Endothelial cell of umbilical vein (primary cell): ENCODE measurements at regions not wholly inside any gene's neighbourhood (a gene's known extent, or its start where the extent isn't known, plus 50 kb on each side); places are given as distances from the start of the nearest gene placed in this dataset.

Source experiments
- BruUV-seq: library from RNA; stranded (reverse); fragments of 400-500 nt; replicated peaks from 2 replicates; lab custom pipeline; 2021; lab: Mats Ljungman, UMichigan
- CTCF ChIA-PET: fragments of 300-600, 350-600 bp; sonication (Branson Sonifier 250); formaldehyde crosslinking; loops from one replicate; lab custom pipeline; 2021; ENCODE audit warnings: antibody characterized with exemption, inconsistent platforms; lab: Charles Lee
- POLR2A ChIA-PET: fragments of 300-600, 350-600 bp; sonication (Branson Sonifier 250); formaldehyde crosslinking; loops from one replicate; lab custom pipeline; 2021; ENCODE audit warnings: antibody characterized with exemption, inconsistent platforms; lab: Charles Lee
- DNase-seq: peaks from one replicate; pipeline ENCODE4 v3.0.0-alpha.2; 2011; ENCODE audit warnings: low read depth, low spot score
- FAIRE-seq: peaks from 2 replicates; lab custom pipeline; 2011; peaks lifted over from hg19 to GRCh38; lab: Jason Lieb, UNC
- H2AFZ ChIP-seq: 2 replicates; pipeline ENCODE4 v1.6.0; 2012; ENCODE audit warnings: low read depth, low read length, control low read depth, inconsistent platforms
- H3K27ac ChIP-seq: 2 replicates; pipeline ENCODE4 v1.5.1; 2011; ENCODE audit warnings: low read depth, mild to moderate bottlenecking, control low read depth, low read length, moderate library complexity; ENCODE audit not compliant: insufficient read depth
- H3K27me3 ChIP-seq, 2 experiments: 2 replicates each; pipeline versions ENCODE4 v1.6.0 to v1.6.1; 2011; ENCODE audit warnings: low read length in 2 of 2, mixed read lengths in 1 of 2; ENCODE audit not compliant: control insufficient read depth in 2 of 2, insufficient read depth in 2 of 2
- H3K36me3 ChIP-seq, 2 experiments: 2 replicates in 1 of 2; 3 replicates in 1 of 2; pipeline ENCODE4 v1.5.1; 2011; ENCODE audit warnings: low read length in 2 of 2, mild to moderate bottlenecking in 1 of 2, moderate library complexity in 1 of 2; ENCODE audit not compliant: control insufficient read depth in 2 of 2, insufficient read depth in 2 of 2; ENCODE audit errors: extremely low read depth in 1 of 2
- H3K4me1 ChIP-seq: 3 replicates; pipeline ENCODE4 v1.5.1; 2011; ENCODE audit warnings: mild to moderate bottlenecking, low read length; ENCODE audit not compliant: control insufficient read depth, insufficient read depth; ENCODE audit errors: extremely low read depth
- H3K4me2 ChIP-seq: 2 replicates; pipeline ENCODE4 v1.6.1; 2011; ENCODE audit warnings: low read length, control low read depth, mixed read lengths; ENCODE audit not compliant: insufficient read depth
- H3K4me3 ChIP-seq, 3 experiments: fragments of 200-600 bp in 1 of 3; sonication (generic), shearing (Covaris generic) in 1 of 3; replicated peaks in 1 of 3; 2 replicates each; pipeline ENCODE4 v1.5.1; 2011 to 2016; ENCODE audit warnings: control low read depth in 3 of 3, low read length in 3 of 3, mild to moderate bottlenecking in 2 of 3, inconsistent platforms in 1 of 3, low read depth in 1 of 3, moderate library complexity in 1 of 3; ENCODE audit not compliant: insufficient read depth in 1 of 3
- H3K79me2 ChIP-seq: 2 replicates; pipeline ENCODE4 v1.6.0; 2012; ENCODE audit warnings: low read length, inconsistent platforms; ENCODE audit not compliant: control insufficient read depth, insufficient read depth
- H3K9ac ChIP-seq: replicated peaks from 2 replicates; pipeline ENCODE3; 2011; ENCODE audit warnings: low read length, control low read depth; ENCODE audit not compliant: insufficient read depth; ENCODE audit errors: extremely low read depth
- H3K9me1 ChIP-seq: replicated peaks from 3 replicates; pipeline ENCODE4 v1.6.0; 2011; ENCODE audit warnings: mild to moderate bottlenecking, low read length; ENCODE audit not compliant: control insufficient read depth, insufficient read depth; ENCODE audit errors: extremely low read depth
- H3K9me3 ChIP-seq: replicated peaks from 2 replicates; pipeline ENCODE4 v1.5.1; 2012; ENCODE audit warnings: low read length, inconsistent platforms; ENCODE audit not compliant: control insufficient read depth, insufficient read depth
- H4K20me1 ChIP-seq: replicated peaks from 2 replicates; pipeline ENCODE3; 2011; ENCODE audit warnings: mild to moderate bottlenecking, low read length; ENCODE audit not compliant: control insufficient read depth, insufficient read depth; ENCODE audit errors: extremely low read depth
- EZH2 ChIP-seq: IDR thresholded peaks from 2 replicates; pipeline ENCODE4 v1.6.1; 2012; ENCODE audit warnings: borderline replicate concordance, low read depth, mild to moderate bottlenecking, moderate library complexity, low read length, inconsistent platforms; ENCODE audit not compliant: severe bottlenecking
- FOS ChIP-seq: IDR thresholded peaks from 2 replicates; pipeline ENCODE4 v1.6.1; 2011; ENCODE audit warnings: mild to moderate bottlenecking, low read length, moderate library complexity, borderline replicate concordance; ENCODE audit not compliant: insufficient read depth
- GATA2 ChIP-seq: IDR thresholded peaks from 2 replicates; pipeline ENCODE4 v1.7.0; 2011; ENCODE audit warnings: low read depth, mild to moderate bottlenecking, moderate library complexity, mixed read lengths, low read length; ENCODE audit not compliant: insufficient read length, insufficient read depth
- JUN ChIP-seq: IDR thresholded peaks from 2 replicates; pipeline ENCODE4 v1.6.1; 2011; ENCODE audit warnings: borderline replicate concordance, low read depth; ENCODE audit not compliant: insufficient read length, insufficient read depth
- MYC ChIP-seq: IDR thresholded peaks from one replicate; pipeline ENCODE4 v1.6.1; 2011; ENCODE audit warnings: mild to moderate bottlenecking, low read depth, low read length
- POLR2A ChIP-seq: IDR thresholded peaks from 2 replicates; pipeline ENCODE4 v1.6.1; 2012; ENCODE audit warnings: low read depth, mild to moderate bottlenecking, control low read depth, low read length
- POLR2AphosphoS5 ChIP-seq: IDR thresholded peaks from 2 replicates; pipeline ENCODE4 v1.6.1; 2012; ENCODE audit warnings: low read depth, mild to moderate bottlenecking, control low read depth, low read length, moderate library complexity; ENCODE audit not compliant: insufficient read depth
- dilution Hi-C: fragments of 300-500 bp; cut with MboI; formaldehyde crosslinking; loops from one replicate; pipeline ENCODE4 v1.15.0; 2019; ENCODE audit warnings: low sequenced_read_pairs; ENCODE audit not compliant: extremely low pct_ligation_motif_present
- intact Hi-C: fragments of 100-400 bp; cut with micrococcal nuclease; formaldehyde crosslinking; loops from one replicate; pipeline ENCODE4 v1.10.0; 2022
- TF ChIP-seq, protein P1 (sequence below): IDR thresholded peaks from 2 replicates; pipeline ENCODE4 v1.6.1; 2011; ENCODE audit not compliant: insufficient read depth, insufficient read length
- TF ChIP-seq, protein P2 (sequence below), 2 donors: IDR thresholded peaks; 1 replicate in 1 of 2; 2 replicates in 1 of 2; pipeline ENCODE4 v1.5.1; 2011; ENCODE audit warnings: low read length in 2 of 2, mild to moderate bottlenecking in 2 of 2, moderate library complexity in 2 of 2, control low read depth in 1 of 2, inconsistent platforms in 1 of 2, low read depth in 1 of 2; ENCODE audit not compliant: insufficient read depth in 1 of 2; ENCODE audit errors: extremely low read depth in 1 of 2

DNA sequence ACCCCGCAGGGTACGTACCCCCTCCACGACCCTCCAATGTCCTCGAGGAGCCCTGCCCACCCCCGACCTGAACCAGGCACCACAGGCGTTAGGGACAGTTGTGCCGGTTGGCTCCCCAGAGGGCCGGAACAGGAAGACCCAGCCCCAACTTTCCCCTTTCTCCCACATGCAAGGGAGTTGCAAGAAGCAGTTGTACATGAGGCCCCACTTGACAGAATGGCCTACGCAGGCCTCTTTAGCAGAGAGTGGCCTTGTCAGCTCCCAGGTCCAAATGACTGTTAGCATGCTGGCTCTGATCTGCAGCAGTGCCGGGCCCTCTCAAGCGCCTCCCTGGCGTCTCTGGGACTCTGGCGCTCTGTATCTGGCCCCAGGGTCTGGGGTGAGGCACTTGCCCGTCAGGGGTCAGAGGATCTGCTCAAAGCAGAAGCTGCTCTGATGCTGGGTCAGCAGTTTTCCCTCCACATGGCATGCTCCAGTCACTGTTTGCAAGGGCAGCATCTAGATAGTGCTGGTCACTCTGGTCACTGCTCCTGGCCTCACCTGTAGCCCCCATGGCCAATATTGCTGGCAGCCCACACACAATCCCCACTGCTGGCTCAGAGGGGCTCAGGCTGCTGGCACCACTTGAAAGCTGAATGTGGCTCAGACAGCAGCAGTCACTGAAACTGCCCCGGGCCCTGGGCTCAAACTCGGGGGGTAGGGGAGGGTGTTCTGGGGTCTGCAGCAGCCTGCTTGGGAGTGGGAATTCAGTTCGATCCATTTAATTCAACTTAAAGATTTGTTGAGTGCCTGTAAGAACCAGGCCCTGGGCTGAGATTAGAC, 254.5 kb downstream of the FAM43A start:
- CTCF ChIA-PET, result interaction anchor here (1.6 kb wide), 1 partner anchor 9 kb away, joined by 6 read pairs; no protein-coding TSS in a partner anchor
- Histone ChIP-seq H3K9me3 (peaks cover 5% of the 10 kb centered on the region), H4K20me1 (no peaks in the 10 kb centered on the region), H3K4me3 (no peak overlapping the region), H3K4me2 (no peak overlapping the region), H3K27me3 (no peaks in the 10 kb centered on the region), H3K9ac (no peak overlapping the region), H3K79me2 (no peaks in the 10 kb centered on the region), H3K9me1 (no peaks in the 10 kb centered on the region), H3K36me3 (no peaks in the 10 kb centered on the region), H2AFZ (no peak overlapping the region), H3K4me1 (no peaks in the 10 kb centered on the region), H3K27ac (no peak overlapping the region)
- FAIRE-seq (no peak), DNase-seq (no peak)
- no TSS peak for BruUV-seq
- intact Hi-C loops, result no loop called here
- POLR2A ChIA-PET, result no interaction called here
- dilution Hi-C loops, result no loop called here
- TF ChIP-seq, protein P1, sequence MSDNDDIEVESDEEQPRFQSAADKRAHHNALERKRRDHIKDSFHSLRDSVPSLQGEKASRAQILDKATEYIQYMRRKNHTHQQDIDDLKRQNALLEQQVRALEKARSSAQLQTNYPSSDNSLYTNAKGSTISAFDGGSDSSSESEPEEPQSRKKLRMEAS, result no peak
- TF ChIP-seq GATA2 (no peak), POLR2A (no peak), POLR2AphosphoS5 (no peak), MYC (no peak), JUN (no peak), EZH2 (no peak), FOS (no peak)
- TF ChIP-seq, protein P2, sequence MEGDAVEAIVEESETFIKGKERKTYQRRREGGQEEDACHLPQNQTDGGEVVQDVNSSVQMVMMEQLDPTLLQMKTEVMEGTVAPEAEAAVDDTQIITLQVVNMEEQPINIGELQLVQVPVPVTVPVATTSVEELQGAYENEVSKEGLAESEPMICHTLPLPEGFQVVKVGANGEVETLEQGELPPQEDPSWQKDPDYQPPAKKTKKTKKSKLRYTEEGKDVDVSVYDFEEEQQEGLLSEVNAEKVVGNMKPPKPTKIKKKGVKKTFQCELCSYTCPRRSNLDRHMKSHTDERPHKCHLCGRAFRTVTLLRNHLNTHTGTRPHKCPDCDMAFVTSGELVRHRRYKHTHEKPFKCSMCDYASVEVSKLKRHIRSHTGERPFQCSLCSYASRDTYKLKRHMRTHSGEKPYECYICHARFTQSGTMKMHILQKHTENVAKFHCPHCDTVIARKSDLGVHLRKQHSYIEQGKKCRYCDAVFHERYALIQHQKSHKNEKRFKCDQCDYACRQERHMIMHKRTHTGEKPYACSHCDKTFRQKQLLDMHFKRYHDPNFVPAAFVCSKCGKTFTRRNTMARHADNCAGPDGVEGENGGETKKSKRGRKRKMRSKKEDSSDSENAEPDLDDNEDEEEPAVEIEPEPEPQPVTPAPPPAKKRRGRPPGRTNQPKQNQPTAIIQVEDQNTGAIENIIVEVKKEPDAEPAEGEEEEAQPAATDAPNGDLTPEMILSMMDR (IDR thresholded peaks at IDR 0.05; ENCODE audit: extremely low read depth in 1 of 2, insufficient read depth in 1 of 2, low read depth in 1 of 2, low read length in 2 of 2), result no peak
